NCI-H1417 (cell line): ENCODE measurements at regions not wholly inside any gene's neighbourhood (a gene's known extent, or its start where the extent isn't known, plus 50 kb on each side); places are given as distances from the start of the nearest gene placed in this dataset.
A peak's percentile ranks its signal among the peaks of the same experiment; 100 is the strongest.
"Not testable (repeated sequence)": the region's sequence is repeated elsewhere in the genome, so short reads cannot be mapped to it uniquely, and the experiment has no call there.

ENCODE experiments used
- DNase-seq, 3 experiments: peaks; one replicate each; lab custom pipeline; 2025; lab: John Stamatoyannopoulos, UW

- no peak for DNase-seq
Observed at GRCh38 chr10:64320448-64320847, 799.2 kb downstream of the REEP3 start.

GRCh38 chr10:64329510-64329909 is 808.3 kb downstream of the REEP3 start:
- no peak for DNase-seq

GRCh38 chr10:64332551-64332950 is 811.4 kb downstream of the REEP3 start:
- no peak for DNase-seq

DNA sequence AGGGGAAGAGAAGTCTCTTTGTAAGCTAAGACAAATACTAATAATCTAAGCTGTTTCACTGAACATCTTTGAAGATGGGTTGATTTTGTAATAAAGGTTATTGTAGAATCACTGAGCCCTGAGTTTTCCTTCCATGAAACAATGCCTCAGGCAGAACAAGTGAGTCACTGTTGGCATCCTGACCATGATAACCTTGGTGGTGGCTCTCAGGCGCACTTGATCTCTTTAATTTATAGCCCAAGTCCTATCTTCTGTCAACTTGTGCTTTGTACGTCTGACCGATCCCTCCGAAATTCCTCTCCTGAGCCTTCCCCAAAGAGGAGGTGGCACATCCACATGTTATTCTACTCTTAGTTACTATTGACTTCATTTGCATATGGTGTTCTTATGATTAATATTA is 812.9 kb downstream of the REEP3 start:
- DNase-seq, result no peak

DNA sequence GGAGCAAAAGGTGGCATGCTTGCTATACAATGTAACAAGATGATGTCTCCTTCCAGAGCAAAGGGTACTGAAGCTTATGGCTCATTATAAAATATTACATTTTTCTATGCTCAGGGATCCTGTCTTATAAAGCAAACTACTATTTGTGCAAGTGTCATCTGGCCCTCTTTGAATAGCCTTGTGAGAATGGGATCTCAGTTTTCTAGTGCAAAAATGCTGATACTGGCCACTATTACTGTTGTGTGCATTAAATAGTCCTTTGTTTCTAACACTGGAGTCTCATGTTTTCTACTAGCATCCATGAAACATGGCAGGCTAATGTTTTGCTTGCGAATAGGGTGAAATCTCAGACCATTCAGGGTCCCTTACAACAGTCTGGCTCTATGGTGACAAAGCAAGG is 823.0 kb downstream of the REEP3 start:
- no peak for DNase-seq

- DNase-seq, result no peak
Observed at GRCh38 chr10:64345856-64346255, 824.7 kb downstream of the REEP3 start.

- DNase-seq, result no peak
Observed at GRCh38 chr10:64346389-64346788, 825.2 kb downstream of the REEP3 start.

- no peak for DNase-seq
Observed at GRCh38 chr10:64350665-64351064, 829.5 kb downstream of the REEP3 start.

- no peak for DNase-seq
Observed at GRCh38 chr10:64358907-64359306, 837.7 kb downstream of the REEP3 start.

GRCh38 chr10:64360240-64360639 is 839.0 kb downstream of the REEP3 start:
- DNase-seq, result not testable (repeated sequence)

GRCh38 chr10:64363687-64364086 is 842.5 kb downstream of the REEP3 start:
- DNase-seq, result no peak

DNA sequence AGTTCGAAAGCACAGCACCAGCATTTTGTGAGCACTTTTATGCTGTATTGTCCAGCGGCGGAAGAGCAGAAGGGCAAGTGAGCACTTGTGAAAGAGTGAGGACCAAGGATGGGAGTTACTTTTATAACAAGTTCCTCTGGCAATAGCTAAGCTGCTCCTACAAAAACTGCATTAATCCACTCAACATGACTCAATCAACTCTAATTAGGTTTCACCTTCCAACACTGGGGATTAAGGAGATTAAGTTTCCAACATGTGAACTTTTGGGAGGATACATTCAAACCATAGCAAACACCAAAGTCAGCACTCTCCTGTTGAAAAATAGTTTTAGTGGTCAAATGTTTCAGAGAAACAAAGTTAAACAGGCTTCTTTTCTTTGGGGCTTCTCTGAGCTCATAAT is 844.5 kb downstream of the REEP3 start:
- DNase-seq, result no peak

DNA sequence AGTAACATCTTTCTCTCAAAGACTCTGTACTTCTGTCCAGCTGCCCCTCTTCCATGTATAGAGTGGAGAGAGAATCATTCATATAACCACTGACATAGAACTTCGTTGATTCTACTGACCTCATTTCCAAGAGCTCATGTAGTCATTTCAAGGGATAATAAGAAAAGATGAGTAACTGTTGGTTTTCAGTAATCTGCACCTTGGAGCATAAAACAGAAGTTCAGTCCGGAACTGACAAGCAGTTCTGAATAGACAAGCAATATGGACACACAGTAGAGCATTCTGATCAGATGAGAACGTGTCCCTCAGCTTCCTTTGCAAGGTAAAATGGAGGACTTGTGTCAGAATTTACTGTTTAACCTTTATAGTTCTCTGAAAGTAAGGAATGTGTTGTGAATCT is 847.1 kb downstream of the REEP3 start:
- no peak for DNase-seq

DNA sequence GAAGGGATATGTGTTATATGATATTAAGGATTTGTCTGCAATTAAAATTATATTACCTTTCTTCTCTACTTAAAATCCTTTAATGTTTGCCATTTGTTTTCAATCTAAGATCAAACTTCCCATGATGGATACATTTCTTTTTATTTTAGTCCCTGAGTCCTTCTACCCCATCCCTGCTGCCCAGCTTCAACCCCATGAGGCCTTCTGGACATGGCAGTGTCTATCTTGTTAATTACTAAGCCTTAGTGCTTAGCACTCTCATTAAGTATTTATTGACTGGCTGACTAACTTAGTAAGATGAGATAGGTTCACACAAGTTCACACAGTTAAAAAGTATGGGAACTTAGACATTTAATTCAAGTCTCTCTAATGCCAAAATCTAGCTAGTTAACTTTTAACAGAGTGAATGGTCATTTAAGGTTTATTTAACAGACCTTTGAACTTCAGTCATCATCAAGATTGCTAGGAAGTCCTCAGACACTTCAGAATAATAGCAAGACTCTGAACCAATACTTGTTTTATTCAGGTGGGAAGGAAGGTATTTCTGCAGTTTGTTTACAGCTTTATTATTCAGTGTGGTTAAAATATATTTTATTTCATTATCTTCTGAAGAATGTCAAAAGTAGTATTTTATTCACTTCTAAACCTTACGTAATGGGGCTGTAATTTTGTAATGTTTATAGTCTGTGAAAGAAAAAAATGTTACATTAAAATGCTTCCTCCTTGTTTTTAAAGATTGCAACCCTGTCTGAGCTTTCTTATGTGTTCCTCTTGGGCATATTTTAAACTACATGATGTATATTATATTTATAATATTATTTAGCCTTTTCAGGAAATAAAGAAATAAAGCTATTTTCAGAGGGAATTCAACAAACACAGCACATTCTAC is 848.9 kb downstream of the REEP3 start:
- no peak for DNase-seq

DNA sequence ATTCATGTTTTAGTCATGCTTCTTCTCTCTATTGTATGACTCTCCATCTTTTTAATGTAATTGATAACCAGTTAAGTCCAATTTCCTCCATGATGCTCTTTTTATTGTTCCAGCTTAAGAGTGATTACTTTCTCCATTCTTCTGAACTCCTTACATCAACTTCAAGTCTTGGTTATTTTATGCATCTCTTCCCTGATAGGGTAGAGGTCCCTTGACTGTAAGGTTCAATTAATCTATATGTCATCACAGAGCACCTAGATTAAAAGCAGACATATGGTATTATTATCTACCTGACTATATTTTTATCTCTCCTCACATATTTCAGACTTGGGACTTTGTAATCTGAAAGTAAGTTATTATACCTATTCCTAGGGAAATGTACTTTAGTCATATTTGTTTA is 853.1 kb downstream of the REEP3 start:
- no peak for DNase-seq

DNA sequence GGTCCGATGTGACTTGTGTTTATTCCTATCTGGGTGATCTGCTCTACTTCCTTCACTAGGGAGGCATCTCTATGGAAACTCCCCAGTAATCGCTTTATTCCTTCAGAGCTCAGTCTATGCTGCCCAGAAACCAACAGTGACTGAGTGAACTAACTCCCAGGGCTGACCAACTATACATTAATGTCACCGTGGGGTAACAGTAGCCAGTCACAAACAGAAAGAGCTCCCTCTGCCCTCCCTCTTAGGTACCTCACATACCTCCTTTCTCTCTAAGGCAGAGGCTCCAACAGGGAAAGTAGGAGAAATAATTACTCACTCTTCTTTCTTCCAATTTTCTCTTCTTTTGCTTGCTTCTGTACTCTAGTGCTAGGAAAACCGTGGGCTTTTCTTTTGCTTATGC is 855.0 kb downstream of the REEP3 start:
- DNase-seq, result no peak

DNA sequence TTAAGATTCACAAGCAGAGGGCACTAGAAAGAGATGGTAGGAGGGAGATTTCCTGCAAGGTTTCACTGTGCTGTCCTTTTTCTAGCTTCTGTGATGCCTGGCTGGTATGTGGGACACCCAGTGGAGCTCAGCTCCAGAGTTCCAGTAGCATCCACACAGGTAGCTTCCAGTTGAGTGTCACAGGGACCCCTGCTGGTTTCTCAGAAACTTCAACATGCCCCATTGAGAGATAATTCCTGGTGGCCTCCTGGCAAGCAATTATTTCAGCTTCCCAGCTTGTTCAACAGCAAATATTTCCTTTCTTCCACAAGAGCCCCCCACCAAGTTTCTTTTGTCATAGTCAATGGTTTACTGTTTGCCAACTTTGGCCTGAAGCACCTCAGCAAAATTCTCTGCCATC is 858.7 kb downstream of the REEP3 start:
- peak in 2 of 3 experiments; percentile 69 to 92 for DNase-seq

- no peak for DNase-seq
Observed at GRCh38 chr10:64385355-64385754, 864.2 kb downstream of the REEP3 start.

DNA sequence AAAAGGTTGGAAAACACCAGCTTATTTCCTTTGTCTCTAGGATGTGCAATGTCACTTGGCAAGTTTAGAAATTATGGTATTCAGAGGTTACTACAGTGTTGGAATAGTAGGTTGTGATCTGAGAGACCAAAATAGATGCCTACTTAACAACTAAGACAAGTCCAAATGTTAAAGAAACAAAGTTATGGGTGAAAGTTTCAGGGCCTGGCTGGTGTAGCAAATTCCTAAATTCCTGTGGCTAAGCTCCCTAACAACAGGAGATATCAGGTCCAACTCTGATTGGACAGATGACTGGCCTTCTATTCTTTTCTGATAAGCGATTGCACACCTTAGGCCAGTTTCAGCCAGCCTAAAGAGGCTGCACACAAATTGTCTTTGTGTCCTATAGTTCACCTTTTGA is 873.5 kb downstream of the REEP3 start:
- DNase-seq, result no peak

DNA sequence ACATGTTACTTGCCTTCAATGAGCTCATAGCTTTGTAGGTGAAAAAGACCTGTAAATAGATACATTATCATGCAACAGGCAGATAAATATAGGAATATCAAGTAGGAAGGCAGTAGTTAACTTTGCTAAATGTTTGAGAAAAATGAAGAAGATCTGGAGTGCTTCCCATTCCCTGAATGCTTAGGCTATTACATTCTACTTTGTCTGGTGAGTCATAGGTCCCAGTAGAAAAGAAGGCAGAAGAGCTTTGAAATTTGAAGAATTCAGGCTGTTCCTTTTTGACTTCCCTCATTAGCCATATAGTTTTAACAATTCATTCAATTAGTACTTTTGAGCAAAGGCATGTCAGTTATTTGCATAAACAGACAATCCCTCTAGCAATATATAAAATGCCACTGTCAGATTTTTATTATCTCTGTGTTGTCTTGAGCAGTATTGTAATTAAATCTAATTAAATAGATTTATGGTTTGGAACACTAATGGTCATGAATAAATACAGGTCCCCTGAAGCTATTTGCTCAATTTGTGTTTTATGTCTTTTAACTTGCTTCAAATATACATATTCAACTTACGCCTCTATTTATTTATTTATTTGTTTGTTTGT is 875.0 kb downstream of the REEP3 start:
- peak in 1 of 3 experiments; percentile 22 for DNase-seq

GRCh38 chr10:64397125-64397524 is 875.9 kb downstream of the REEP3 start:
- DNase-seq, result no peak

DNA sequence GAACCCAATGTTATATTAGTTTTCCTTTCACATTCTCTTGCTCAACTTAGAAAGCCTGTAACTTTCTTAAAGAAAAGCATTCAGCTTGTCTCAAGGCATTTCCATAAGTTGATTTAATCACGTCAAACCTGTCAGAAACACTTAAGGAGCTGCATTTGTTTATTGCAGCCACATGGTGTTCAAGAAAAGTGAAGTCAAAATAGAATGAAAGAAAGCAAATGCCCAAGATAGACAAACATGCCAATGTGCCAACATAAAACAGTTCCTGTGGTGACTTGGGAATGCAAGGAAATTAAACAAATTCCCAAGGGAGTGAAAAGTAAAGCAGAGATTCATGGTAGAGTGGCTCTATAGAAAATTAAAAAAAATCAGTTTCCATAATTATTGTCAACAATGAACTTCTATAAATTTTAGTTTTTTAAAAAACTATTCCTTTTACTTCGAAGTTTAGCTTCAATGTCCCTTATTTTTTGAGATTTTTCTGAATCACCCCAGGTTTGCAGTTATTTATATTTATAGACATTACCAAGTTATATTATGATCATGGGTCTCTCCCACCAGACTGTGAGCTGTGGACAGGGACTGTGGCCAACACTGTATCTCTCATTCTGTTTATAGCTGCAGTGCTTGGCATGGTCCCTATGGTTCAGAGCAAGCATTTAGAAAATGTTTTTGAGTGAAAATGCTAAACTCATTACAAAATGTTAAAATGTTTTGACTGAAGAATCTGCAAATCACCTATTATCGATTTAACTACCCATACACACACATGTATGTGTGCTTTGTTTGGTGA is 887.4 kb downstream of the REEP3 start:
- DNase-seq, result no peak

DNA sequence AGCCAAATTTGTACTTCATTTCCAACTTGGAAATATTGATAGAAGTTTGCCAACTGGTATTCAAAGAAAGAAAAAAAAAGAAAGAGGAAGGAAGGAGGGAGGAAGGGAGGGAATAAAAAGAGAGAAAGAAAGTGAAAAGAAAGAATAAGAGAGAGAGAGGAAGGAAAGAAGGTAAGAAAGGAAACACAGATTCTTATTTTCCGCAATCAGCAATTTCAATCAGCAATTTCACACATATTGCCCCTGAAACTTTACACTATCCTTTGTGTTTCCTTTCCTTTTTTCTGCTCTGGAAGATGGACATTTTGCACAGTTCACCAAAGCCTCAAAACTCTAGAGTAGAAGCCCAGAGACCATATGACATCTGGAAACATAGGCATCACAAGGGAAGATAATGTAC is 888.1 kb downstream of the REEP3 start:
- no peak for DNase-seq
